GM19043 (cell line): ENCODE measurements at regions not wholly inside any gene's neighbourhood (a gene's known extent, or its start where the extent isn't known, plus 50 kb on each side); places are given as distances from the start of the nearest gene placed in this dataset.

Source experiments
- ATAC-seq: cut with Tn5 transposase; IDR thresholded peaks from one replicate; pipeline ENCODE4 v1.9.1; 2021; ENCODE audit warnings: low read depth; ENCODE audit not compliant: unreplicated experiment

DNA sequence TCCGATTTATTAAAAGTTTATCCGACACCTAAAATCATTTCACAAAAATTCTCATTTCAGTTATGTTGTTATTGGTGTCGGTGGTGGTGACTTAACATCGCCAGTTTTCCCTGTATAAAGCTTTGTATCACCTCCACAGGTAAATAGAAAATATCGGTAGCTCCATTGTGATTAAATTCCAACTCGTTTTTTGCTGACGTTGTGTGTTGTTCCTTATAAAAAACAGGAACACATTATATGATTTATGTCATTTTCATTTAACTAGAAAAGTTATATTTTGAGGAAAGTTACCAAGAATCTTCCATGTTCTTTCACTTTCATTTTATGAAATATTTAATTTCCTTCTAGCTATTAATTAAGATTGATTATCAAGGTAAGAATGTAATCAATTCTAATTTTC, 635.9 kb downstream of the CDH18 start:
- ATAC-seq, result no peak

DNA sequence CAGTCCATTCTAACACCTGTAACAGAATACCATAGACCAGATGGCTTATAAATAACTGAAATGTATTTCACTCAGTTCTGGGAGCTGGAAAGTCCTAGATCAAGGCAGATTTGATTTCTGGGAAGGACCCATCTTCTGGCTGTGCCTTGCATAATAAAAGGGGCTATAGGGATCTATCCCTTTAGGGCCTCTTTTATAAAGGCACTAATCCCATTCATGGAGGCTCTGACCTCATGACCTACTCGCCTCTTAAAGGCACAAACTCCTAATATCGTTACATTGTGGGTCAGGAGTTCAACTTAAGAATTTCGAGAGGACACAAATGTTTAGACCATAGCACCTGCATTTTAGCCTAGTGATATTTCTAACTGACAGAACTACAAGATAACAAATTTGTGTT, 619.0 kb downstream of the CDH18 start:
- no peak for ATAC-seq

DNA sequence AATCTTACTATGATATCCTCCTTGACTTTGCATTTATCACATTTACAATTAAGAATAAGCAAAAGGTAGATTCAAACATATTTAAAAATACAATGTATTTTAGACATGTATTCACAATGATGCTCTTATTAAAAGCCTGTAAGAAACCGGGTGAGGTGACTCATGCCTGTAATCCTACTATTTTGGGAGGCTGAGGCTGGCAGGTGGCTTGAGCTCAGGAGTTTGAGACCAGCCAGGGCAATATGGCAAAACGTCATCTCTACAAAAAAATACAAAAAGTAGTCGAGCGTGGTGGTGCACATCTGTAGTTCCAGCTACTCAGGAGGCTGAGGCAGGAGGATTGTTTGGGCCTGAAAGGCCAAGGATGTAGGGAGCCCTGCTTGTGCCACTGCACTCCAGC, 618.4 kb downstream of the CDH18 start:
- no peak for ATAC-seq

DNA sequence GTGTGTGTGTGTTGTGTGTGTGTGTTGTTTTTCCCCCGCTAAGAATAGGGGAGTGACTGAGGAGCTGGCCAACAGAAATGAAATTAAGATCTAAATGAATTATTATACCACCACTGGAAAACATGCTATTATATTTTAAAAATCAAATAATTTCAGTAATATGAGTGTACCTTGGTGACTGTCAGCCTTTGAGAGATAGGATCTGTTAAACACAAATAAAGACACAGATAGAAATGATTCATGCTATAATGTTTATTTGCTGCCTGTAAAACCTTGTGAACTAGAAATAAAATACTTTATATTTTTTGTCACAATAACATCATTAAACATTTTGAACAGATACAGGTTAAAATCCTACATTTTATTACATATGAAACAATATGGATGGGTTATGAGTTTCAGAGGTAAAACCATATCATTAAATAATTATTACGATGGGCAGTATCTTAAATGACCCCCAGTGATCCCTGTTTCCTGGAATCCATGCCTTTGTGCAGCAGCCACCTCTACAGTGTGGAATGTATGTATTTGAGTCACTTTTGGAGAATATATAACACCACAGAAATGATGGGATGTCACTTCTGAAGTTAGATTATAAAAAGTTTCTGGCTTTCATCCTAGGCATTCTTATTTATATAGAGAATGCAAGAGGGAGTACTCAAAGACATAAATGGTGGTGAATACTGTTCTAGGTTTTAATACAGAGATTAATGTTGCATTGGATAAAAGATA, 617.2 kb downstream of the CDH18 start:
- ATAC-seq, result no peak

DNA sequence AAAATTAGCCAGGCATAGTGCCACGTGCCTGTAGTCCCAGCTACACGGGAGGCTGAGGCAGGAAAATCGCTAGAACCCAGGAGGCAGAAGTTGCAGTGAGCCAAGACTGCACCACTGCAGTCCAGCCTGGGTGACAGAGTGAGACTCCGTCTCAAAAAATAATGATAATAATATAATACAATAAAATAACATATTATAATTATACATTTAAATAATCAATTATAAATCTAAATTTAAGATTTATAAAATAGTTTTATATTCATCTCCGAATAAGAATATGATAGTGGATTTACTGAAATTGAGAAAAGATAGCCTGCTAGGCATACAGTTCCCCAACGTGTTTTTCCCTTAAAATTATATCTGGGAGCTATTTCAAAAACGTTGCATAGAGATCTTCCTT, 599.6 kb downstream of the CDH18 start:
- no peak for ATAC-seq

DNA sequence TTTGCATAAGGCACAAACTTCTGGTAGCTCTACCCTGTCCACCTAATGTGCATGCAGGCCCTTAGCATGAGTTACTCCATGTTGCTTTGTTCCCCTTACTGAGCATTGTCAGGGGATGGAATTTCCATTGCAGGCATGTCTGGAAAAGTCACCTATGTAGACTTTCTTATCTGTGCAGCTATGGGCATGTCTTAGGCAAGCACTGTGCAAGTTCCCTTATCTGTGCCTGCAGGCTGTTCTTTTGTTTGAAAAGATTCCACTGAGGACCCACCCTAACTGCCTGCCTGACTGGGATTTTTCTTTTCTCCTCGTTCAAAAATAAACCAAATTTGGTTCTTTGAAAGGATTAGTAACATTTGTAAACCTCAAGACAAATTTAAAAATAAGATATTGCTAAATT, 587.0 kb downstream of the CDH18 start:
- no peak for ATAC-seq

DNA sequence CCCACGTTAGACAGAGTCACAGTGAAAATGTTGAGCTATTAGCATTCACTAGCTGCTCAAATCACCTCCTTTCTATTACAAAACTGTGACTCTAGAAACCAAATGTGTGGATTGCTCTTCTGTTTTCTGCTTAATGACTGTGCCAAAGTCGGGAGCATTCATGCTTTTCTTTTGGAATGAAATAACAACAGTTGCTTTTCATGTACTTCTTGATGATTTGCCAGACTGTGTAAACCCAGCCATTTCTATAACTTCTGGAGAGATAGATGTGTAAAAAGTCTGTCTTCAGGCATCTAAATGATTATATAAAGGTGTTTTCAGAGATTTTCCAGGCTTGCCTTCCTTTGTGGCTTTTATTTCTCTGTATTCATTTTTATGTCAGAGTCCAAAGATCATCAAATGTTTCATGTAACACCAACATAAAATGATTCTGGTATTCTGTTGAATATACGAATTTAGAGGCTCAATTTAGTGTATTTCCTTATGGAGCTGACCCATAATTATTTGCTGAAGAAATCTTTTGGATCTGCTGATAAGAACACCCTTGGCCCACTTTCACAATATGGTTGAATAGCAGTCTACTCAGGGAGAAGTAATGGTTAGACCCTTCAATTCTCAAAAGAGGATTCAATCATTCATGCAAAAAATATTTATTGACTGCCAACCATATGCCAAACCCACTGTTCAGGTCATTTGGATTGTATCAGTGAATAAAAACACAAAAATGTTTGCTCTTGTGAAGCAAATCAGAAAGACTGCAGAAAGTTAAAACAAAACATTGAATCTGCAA, 581.2 kb downstream of the CDH18 start:
- ATAC-seq, result no peak

DNA sequence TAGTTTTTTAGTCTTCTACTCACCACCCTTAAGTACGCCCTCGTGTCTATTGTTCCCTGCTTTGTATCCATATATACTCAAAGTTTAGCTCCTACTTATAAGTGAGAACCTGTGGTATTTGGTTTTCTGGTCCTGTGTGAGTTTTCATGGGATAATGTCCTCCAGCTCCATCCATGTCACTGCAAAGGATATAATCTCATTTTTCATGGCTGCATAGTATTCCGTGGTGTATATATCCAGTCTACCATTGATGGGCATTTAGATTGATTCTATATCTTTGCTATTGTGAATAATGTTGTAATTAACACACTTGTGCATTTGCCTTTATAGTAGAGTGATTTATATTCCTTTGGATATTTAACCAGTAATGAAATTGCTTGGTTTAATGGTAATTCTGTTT, 579.9 kb downstream of the CDH18 start:
- no peak for ATAC-seq

DNA sequence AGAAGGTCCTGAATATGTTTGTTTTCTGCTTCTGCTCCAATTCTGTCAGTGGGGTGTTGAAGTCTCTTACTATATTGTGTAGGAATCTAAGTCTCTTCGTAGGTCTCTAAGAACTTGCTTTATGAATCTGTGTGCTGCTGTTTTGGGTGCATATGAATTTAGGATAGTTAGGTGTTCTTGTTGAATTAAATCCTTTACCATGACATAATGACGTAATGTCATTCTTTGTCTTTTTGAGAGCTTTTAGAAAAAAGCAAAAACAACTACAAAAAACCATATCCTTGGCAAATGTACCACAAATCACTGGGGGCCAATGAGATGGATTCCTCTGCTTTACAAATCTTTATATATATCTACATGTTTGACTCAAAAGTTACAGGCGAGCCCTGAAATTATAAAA, 576.1 kb downstream of the CDH18 start:
- no peak for ATAC-seq
